ENCODE measurements at regions not wholly inside any gene's neighbourhood (a gene's known extent, or its start where the extent isn't known, plus 50 kb on each side); places are given as distances from the start of the nearest gene placed in this dataset.
A peak's percentile ranks its signal among the peaks of the same experiment; 100 is the strongest.
"Not testable (repeated sequence)": the region's sequence is repeated elsewhere in the genome, so short reads cannot be mapped to it uniquely, and the experiment has no call there.

DNA sequence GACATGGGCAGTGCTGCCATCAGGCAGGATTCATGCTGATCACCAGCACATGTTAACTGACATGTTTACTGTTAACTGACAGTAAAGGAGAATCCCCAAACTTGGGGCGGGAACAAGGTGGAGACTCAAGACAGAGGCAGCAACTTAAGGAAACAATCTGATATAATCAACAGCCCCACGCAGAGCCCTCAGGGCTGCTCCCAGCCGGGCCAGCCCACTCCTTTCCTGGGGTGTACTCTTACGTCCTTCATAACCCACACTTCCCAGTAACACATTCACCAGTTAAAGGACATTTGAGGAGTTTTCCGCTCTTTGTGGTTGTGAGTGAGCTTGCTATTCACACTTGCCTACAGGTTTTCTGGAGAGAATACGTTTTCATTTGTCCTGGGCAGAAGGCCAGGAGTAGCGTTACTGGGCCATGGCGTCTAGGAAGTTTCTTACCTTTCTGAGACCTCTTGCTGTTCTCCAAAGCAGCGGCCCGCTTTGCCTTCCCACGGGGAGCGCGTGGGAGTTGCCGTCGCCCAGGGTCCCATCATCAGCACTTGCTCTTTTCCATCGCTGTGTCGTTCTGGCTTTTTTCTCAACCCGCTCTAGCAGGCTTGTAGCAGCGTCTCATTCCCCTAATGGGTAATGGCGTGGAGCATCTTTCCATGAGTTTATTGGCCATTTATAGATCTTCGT, 56.4 kb downstream of the FOXF2 start:
- DNase-seq (ENCODE audit: low spot score), result no peak

DNA sequence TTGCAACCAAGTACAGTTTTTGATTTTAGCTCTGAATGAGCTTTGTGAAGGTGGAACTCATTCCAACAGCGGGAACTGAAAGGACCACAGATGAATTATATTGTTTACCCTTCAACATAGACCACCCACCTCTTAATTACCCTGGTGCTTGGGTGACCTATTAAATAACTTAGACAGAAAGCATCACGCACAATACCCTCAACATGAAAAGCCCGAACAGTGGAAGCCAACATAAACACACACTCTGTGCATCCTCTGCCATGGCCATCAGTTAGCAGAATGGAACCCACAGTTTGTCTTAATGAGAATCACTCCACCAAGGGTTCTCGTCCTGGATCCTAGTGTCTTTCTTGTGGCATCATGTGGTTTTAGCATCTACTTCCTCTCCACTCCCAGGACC, 60.5 kb downstream of the FOXF2 start:
- DNase-seq (ENCODE audit: low spot score), result no peak

GRCh38 chr6:1453024-1453423, 63.6 kb downstream of the FOXF2 start:
- DNase-seq (ENCODE audit: low spot score), result no peak

- DNase-seq (ENCODE audit: low spot score), result not testable (repeated sequence)
These were observed 67.4 kb downstream of the FOXF2 start for GRCh38 chr6:1456816-1457215.

DNA sequence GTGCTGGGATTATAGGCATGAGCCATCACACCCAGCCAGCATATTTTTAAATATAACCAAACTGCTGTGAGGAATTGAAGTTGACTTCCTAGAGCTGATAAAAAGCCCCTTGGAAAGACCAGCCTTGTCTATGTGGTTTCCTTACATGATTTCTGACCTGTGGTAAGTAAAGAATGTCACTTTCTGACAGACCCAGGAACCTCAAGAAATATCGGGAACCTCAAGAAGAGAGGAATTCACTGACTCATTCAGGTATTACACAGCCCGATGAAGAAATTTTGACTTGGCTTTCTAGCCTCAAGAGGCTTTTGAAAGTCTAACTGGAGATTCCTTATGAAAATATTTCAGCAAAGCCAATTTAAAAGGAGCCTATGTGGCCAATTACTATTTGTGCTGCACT, 71.8 kb downstream of the FOXF2 start:
- peak; percentile 63 for DNase-seq (ENCODE audit: low spot score)

DNA sequence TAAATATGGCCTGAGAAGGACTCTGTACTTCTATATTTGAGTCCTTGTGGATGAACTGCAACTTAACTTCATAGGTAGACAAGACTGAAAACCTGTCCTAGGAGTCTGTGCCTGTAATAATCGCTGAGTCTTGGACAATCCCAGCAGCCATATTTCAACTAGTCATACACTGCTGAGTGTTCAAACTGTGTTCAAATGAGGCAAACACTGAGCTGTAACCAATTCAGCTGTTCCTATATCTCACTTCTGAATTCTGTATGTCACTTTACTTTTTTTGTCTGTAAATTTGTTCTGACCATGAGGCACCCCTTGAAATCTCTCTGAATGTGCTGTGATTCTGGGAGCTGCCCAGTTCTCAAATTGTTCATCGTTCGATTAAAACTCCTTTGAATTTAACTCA, 72.4 kb downstream of the FOXF2 start:
- DNase-seq (ENCODE audit: low spot score), result no peak

DNA sequence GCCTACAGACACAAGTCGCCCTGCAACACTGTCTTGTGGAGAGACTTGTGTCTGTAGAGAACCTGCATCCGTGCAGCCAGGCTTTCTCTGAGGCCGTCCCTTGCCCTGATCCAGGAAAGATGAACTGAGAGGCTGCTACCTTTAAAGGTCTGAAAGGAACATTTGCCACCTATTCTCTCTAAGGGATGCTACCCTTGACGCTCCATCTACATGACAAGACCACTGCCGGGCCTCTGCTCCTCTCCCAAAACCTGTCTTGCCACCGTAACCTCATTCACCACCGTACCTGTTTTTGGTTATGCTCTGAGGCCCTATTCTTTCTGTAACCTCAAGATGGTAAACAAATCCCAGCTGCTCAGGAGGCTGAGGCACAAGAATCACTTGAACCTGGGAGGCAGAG, 73.9 kb downstream of the FOXF2 start:
- DNase-seq (ENCODE audit: low spot score), result no peak

GRCh38 chr6:1463751-1464426, 74.5 kb downstream of the FOXF2 start:
- no peak for DNase-seq (ENCODE audit: low spot score)

- DNase-seq (ENCODE audit: low spot score), result no peak
These were observed 75.5 kb downstream of the FOXF2 start for GRCh38 chr6:1464781-1465370.

DNA sequence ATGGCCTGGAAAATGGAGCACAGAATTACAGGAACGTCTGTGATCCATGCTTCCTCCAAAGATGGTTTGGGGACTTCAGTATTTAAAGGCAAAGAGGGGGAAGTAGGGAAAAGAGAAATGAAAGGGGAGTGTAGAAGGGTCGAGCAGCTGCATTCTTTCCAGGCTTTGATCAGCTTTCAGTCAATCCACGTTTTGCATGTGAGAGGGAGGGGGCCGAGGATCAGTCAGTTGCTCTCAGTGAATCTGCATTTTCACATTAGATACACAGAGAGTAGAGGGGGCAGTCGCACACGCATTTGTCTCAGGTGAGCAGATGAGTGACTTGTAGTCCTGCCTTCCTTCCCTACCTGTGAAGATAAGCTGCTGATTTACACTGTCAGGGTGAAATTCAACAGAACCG, 78.8 kb downstream of the FOXF2 start:
- DNase-seq (ENCODE audit: low spot score), result no peak

DNA sequence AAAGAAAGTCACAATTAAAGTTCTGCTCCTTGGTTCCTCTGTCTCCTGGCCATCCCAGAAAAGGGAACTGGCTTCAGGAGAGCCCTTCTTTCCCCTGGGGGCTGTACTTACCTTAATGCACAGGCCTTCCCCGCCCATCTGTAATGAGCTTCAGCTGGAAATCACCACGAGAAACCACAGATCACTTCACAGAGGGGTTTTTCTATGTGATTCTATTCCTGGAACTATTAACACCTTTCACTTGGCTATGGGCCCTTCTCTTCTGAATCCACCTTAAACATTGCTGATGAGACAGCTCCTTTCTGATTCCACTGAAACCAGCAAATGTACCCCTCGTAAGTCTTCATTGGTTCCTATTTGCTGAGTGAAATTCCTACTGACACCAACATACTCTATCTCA, 80.7 kb downstream of the FOXF2 start:
- DNase-seq (ENCODE audit: low spot score), result no peak

DNA sequence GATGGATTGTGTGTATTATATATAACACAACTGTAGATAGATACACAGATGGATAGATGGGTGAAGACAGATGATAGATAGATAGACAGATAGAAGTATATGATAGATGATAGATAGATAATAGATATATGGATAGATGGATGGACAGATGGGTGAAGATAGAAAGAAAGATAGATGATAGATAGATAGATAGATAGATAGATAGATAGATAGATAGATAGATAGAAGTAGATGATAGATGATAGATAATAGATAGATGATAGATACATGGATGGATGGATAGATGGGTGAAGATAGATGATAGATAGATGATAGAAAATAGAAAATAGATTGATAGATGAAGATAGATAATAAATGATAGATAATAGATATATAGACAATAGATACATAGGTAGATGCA, 83.3 kb downstream of the FOXF2 start:
- no peak for DNase-seq (ENCODE audit: low spot score)

DNA sequence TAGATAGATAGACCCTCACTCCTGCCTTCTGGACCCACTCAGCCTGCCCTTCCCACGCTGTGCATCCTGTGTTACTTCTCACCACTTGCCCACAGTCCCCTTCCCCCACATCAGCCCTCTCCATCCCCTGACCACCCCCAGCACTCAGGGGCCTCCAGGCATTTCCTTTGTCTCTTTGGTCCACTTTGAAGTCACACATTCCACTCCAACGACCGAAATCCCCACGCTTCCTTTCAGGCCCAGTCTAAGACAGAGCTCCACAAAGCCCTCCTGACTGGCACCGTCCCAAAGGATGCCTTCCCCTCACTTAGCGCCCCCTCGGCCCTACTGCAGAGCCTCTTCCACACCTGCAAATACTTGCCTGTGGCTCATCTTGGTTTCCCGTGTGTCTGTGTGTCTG, 83.8 kb downstream of the FOXF2 start:
- no peak for DNase-seq (ENCODE audit: low spot score)

- no peak for DNase-seq (ENCODE audit: low spot score)
These were observed 84.2 kb downstream of the FOXF2 start for GRCh38 chr6:1473598-1473997.

DNA sequence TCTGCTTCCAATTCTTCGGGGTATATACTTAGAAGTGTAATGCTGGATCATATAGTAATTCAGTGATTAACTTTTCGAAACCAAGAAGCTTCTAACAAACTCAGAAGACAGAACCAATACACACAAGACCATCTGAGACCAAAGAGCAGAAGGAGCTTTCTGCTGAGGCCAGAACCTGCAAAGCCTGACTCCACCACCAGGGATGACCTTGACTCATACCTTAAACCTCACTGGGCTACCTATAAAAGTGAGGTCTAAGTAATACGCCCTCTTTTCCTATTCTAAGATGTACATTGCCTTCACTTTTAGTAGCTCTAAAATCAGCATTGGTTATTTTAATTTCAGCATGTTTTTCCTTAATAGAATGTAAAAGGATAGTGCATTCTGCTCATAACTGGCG, 84.8 kb downstream of the FOXF2 start:
- no peak for DNase-seq (ENCODE audit: low spot score)

DNA sequence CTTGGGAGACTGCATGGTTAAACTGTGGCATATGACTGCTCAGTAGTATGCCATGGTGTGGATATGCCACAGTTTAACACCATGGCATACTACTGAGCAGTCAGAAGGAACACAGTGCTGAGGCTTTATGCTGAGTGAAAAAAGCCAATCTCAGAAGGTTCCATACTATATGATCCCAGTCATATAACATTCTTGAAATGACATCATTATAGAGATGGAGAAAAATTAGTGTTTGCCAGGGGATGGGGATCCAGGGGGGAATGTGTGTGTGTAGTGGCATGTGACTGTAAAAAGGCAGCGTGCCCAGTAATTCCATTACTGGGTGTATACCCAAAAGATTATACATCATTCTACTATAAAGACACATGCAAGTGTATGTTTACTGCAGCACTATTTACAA, 85.8 kb downstream of the FOXF2 start:
- DNase-seq (ENCODE audit: low spot score), result no peak

DNA sequence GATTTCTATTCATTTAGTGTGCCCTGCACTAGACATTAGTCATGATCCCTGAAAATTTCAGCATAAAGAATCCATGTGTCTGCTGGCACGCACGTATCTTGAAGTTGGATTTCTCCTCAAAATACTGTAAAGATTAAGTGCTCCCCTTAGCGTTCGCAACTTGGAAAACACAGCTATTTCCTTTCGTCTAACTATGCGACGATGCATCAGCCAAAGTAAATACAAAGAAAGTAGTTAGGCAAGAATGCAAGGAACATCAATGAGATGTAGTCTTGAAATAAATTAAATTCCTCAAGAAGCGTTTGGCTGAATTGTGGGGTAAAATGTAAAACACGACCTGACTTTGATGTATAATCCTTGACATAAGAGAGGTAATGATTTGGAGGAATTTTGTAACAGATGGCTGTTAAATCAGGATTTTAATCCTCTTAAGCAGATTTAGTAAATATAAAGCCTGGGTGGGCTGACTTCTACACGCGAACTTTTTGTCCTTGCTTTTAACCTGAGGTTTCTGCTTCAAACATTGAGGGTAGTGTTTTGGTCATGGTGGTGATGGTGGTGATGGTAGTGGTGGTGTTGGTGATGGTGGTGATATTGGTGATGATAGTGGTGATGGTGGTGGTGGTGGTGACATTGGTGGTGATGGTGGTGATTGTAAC, 88.2 kb downstream of the FOXF2 start:
- DNase-seq (ENCODE audit: low spot score), result no peak

GRCh38 chr6:1478163-1478826, 88.9 kb downstream of the FOXF2 start:
- not testable (repeated sequence) for DNase-seq (ENCODE audit: low spot score)

DNA sequence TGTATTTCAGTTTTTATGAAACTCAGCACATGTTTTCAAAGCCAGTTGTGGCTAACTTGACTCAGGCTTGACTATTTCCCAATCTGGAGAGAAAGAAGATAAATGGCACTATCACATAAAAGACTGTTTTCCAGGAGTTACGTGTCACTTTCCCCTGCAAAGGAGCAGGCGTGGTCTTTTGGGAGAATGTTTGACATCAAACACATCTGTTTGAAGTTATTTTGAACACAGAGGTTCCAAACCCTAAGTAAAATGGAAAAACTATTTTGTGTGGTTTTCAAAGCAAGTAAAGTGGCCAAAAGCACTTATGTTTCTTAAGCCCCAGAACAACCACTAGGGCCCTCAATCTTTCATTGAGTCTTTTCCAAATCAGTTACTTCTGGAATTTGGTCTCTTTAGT, 89.7 kb downstream of the FOXF2 start:
- DNase-seq (ENCODE audit: low spot score), result peak; percentile 74

DNA sequence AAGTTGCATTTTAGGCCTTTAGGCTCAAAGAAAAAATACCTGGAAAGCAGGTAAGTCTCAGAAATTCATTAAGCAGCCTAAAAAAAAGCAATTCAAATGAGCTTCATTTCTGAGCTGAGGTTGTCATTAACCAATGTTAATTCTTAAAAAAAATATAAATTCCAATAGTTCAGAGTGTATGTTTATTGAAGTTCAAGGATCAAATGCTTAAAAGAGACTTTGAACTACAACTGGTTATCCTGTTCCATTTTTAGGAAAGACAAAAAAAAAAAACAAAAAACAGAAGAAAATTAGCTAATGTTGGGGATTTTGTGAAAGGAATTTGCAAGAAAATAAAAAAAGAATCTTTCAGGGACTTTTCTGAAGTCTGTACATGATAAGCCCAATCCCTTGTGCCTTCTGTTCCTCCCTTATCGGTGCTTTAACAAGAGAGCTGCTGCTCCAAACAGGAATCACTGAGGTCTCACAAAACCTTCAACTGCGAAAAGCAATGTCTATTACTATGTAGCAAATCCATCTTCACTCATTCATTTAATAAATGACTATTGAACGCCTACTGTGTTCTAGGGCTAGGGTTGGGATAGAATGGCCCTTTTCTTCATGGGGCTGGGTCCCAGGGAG, 90.3 kb downstream of the FOXF2 start:
- no peak for DNase-seq (ENCODE audit: low spot score)

GRCh38 chr6:1481286-1481685, 91.9 kb downstream of the FOXF2 start:
- peak; percentile 92 for DNase-seq (ENCODE audit: low spot score)
